HG03565 (cell line): ENCODE measurements at regions not wholly inside any gene's neighbourhood (a gene's known extent, or its start where the extent isn't known, plus 50 kb on each side); places are given as distances from the start of the nearest gene placed in this dataset.
A peak's percentile ranks its signal among the peaks of the same experiment; 100 is the strongest.

ENCODE experiments used
- ATAC-seq: cut with Tn5 transposase; IDR thresholded peaks from one replicate; pipeline ENCODE4 v1.9.1; 2021; ENCODE audit warnings: mild to moderate bottlenecking, moderate library complexity; ENCODE audit not compliant: unreplicated experiment

GRCh38 chr2:214674278-214674677 lies 135.2 kb downstream of the BARD1 start:
- peak; percentile 50 for ATAC-seq

GRCh38 chr2:214671319-214671885 lies 138.1 kb downstream of the BARD1 start:
- no peak for ATAC-seq

DNA sequence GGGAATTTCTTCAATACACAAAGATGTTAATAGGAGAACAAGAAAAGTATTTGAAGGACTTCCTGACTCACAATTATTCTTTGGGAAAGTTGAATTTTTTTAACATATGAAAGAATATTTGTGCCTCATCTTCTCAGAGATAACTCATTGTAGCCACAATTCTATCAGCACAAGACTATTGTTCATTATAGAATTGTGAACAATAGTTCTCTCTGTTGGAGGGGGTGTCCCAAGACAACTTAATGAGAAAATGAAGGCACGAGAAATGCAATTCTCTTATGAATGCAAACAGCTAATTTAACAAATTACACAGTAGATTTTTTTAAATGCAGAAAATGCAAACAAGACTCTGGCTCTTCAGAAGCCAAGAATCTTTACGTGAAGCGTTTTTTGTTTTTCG lies 157.0 kb downstream of the BARD1 start:
- no peak for ATAC-seq

GRCh38 chr2:214651451-214651850 lies 158.0 kb downstream of the BARD1 start:
- no peak for ATAC-seq

GRCh38 chr2:214649440-214650205 lies 159.9 kb downstream of the BARD1 start:
- ATAC-seq: no peak

- no peak for ATAC-seq
Measured at GRCh38 chr2:214648520-214648919, 161.0 kb downstream of the BARD1 start.

- no peak for ATAC-seq
Measured at GRCh38 chr2:214631406-214631805, 178.1 kb downstream of the BARD1 start.

DNA sequence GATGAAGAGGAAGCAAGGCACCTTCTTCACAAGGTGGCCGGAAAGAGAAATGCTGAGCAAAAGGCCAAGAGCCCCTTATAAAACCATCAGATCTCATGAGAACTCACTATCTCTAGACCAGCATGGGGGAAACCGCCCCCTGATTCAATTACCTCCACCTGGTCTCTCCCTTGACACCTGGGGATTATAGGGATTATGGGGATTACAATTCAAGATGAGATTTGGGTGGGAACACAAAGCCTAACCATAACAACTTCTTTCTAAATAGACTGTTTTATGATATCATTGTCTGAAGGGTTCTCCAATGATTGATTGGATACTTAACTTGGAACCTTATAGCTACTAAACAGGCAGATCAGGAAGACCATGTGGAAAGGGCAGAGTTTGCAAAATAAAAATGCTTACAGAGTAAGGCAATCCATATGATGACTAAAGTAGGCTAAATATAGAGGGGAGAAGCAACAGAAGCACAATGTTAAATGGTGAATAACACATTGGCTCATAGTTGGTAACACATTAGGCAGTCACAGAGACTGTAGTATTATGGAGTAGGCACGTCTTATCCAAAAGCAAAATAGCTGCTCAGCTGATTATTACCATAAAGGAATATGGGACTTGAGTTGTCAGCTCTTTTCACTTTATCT lies 179.0 kb downstream of the BARD1 start:
- ATAC-seq: no peak

DNA sequence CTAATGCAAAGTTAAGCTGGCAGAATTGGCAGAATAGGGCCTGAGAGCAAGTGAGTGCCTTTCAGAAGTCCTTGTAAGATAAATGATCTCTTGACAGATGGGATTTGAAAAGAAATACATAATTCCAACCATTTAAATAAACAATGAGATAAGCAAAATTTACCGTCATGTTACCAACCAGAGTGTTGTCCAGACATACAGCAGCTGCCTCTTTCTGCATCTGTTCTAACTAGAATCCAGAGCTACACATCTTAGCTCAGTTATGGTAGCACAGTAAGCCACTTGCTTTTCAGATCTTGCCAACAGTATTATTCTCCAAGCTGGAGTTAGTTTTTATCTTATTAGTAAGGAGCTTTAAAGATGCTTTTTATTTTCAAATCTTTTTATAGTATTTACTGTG lies 179.6 kb downstream of the BARD1 start:
- ATAC-seq: no peak
